22Rv1 (cell line): ENCODE measurements at regions not wholly inside any gene's neighbourhood (a gene's known extent, or its start where the extent isn't known, plus 50 kb on each side); places are given as distances from the start of the nearest gene placed in this dataset.

Experiments
- CTCF ChIP-seq: fragments of 450-650 bp; IDR thresholded peaks from 2 replicates; pipeline ENCODE4 v1.5.1; 2017; ENCODE audit warnings: mild to moderate bottlenecking
- ZFX ChIP-seq: fragments of 450-650 bp; IDR thresholded peaks from 2 replicates; pipeline ENCODE4 v1.6.1; 2017; ENCODE audit warnings: antibody characterized with exemption, borderline replicate concordance

GRCh38 chr20:19110285-19110684, 102.2 kb upstream of the SLC24A3 start:
- no peak for TF ChIP-seq CTCF
- TF ChIP-seq ZFX: no peak
